HG03097 (cell line): ENCODE measurements at regions not wholly inside any gene's neighbourhood (a gene's known extent, or its start where the extent isn't known, plus 50 kb on each side); places are given as distances from the start of the nearest gene placed in this dataset.
A peak's percentile ranks its signal among the peaks of the same experiment; 100 is the strongest.

Experiments used
- ATAC-seq: cut with Tn5 transposase; IDR thresholded peaks from one replicate; pipeline ENCODE4 v1.9.1; 2021; ENCODE audit not compliant: unreplicated experiment, low FRiP score

- ATAC-seq: peak; percentile 86
These were observed 51.1 kb upstream of the UNC5C start for GRCh38 chr4:95599777-95600400.
